Astrocyte (in vitro differentiated cells and primary cell): ENCODE measurements at regions not wholly inside any gene's neighbourhood (a gene's known extent, or its start where the extent isn't known, plus 50 kb on each side); places are given as distances from the start of the nearest gene placed in this dataset.

Experiments used
- DNase-seq: peaks from one replicate; pipeline ENCODE4 v3.0.0-alpha.2; 2010; ENCODE audit warnings: low read depth
- FAIRE-seq: peaks from 2 replicates; lab custom pipeline; 2011; peaks lifted over from hg19 to GRCh38; lab: Jason Lieb, UNC
- H2AFZ ChIP-seq: 2 replicates; pipeline ENCODE4 v1.6.0; 2012; ENCODE audit warnings: low read depth, low read length, inconsistent platforms
- H3K27ac ChIP-seq: 2 replicates; pipeline ENCODE4 v1.5.1; 2011; ENCODE audit warnings: low read depth, low read length, inconsistent platforms
- H3K27me3 ChIP-seq: 2 replicates; pipeline ENCODE4 v1.6.0; 2011; ENCODE audit warnings: low read length, inconsistent platforms; ENCODE audit not compliant: insufficient read depth
- H3K36me3 ChIP-seq: 2 replicates; pipeline ENCODE4 v1.5.1; 2011; ENCODE audit warnings: low read length, inconsistent platforms; ENCODE audit not compliant: insufficient read depth
- H3K4me1 ChIP-seq: 2 replicates; pipeline ENCODE4 v1.5.1; 2011; ENCODE audit warnings: low read length, inconsistent platforms; ENCODE audit not compliant: insufficient read depth
- H3K4me2 ChIP-seq: 2 replicates; pipeline ENCODE4 v1.6.0; 2012; ENCODE audit warnings: low read length, inconsistent platforms
- H3K4me3 ChIP-seq: 2 replicates; pipeline ENCODE4 v1.5.1; 2011; ENCODE audit warnings: low read depth, mild to moderate bottlenecking, low read length, inconsistent platforms; ENCODE audit not compliant: insufficient read depth
- H3K79me2 ChIP-seq: 2 replicates; pipeline ENCODE4 v1.6.0; 2012; ENCODE audit warnings: mild to moderate bottlenecking, low read length, inconsistent platforms; ENCODE audit not compliant: insufficient read depth
- H3K9ac ChIP-seq: 2 replicates; pipeline ENCODE4 v1.6.0; 2012; ENCODE audit warnings: mild to moderate bottlenecking, low read length, inconsistent platforms
- H3K9me3 ChIP-seq: 2 replicates; pipeline ENCODE4 v1.5.1; 2012; ENCODE audit warnings: low read depth, mild to moderate bottlenecking, low read length, inconsistent platforms; ENCODE audit not compliant: insufficient read depth
- H4K20me1 ChIP-seq: 2 replicates; pipeline ENCODE4 v1.6.0; 2012; ENCODE audit warnings: low read length, inconsistent platforms; ENCODE audit not compliant: insufficient read depth
- H3K27ac Mint-ChIP-seq: one replicate; pipeline ENCODE4 v1.8.0; 2021; ENCODE audit warnings: mild to moderate bottlenecking, mixed read lengths; ENCODE audit not compliant: unreplicated experiment
- H3K27me3 Mint-ChIP-seq: one replicate; pipeline ENCODE4 v1.8.0; 2021; ENCODE audit warnings: low read depth, mixed read lengths; ENCODE audit not compliant: unreplicated experiment
- H3K36me3 Mint-ChIP-seq: one replicate; pipeline ENCODE4 v1.8.0; 2021; ENCODE audit warnings: low read depth, mixed read lengths; ENCODE audit not compliant: unreplicated experiment
- H3K4me1 Mint-ChIP-seq: one replicate; pipeline ENCODE4 v1.8.0; 2021; ENCODE audit warnings: low read depth, mixed read lengths; ENCODE audit not compliant: unreplicated experiment
- H3K4me3 Mint-ChIP-seq: one replicate; pipeline ENCODE4 v1.8.0; 2021; ENCODE audit warnings: mild to moderate bottlenecking, moderate library complexity, mixed read lengths; ENCODE audit not compliant: unreplicated experiment
- H3K9me3 Mint-ChIP-seq: one replicate; pipeline ENCODE4 v1.8.0; 2021; ENCODE audit warnings: mild to moderate bottlenecking, mixed read lengths; ENCODE audit not compliant: unreplicated experiment
- EZH2 ChIP-seq: IDR thresholded peaks from 2 replicates; pipeline ENCODE4 v1.6.1; 2012; ENCODE audit warnings: mild to moderate bottlenecking, low read length, inconsistent platforms; ENCODE audit not compliant: insufficient read depth
- TF ChIP-seq, protein P1 (sequence below): IDR thresholded peaks from 2 replicates; pipeline ENCODE4 v1.5.1; 2011; ENCODE audit warnings: low read depth, mild to moderate bottlenecking, inconsistent platforms, low read length, moderate library complexity; ENCODE audit not compliant: insufficient read depth

DNA sequence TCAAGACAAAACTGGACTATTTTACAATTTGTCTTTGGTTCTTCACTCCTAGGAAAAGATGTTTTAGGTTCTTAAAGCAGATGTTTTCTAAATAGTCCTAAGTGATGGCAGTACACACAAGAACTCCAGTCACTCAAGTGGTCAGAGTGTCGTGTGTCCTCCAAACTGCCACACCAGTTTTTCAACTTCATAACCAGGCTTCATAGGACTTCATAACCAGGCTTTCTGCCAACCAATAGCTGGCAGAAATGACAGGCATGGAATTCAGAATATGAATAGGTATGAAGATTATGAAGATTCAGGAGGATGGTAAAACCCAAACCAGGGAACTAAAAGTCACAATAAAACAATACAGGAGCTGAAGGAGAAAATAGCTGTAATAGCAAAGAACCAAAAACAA lies 721.2 kb upstream of the SEMA3D start:
- Mint-ChIP-seq H3K4me3 (no peak overlapping the region), H3K4me1 (no peaks in the 10 kb centered on the region), H3K36me3 (no peaks in the 10 kb centered on the region), H3K9me3 (no peaks in the 10 kb centered on the region), H3K27ac (no peak overlapping the region), H3K27me3 (no peaks in the 10 kb centered on the region)
- no peaks in the 10 kb centered on the region for H4K20me1 ChIP-seq
- no peaks in the 10 kb centered on the region for H3K27me3 ChIP-seq
- H2AFZ ChIP-seq = no peak overlapping the region
- H3K4me3 ChIP-seq = no peak overlapping the region
- no peaks in the 10 kb centered on the region for H3K4me1 ChIP-seq
- TF ChIP-seq, protein P1, sequence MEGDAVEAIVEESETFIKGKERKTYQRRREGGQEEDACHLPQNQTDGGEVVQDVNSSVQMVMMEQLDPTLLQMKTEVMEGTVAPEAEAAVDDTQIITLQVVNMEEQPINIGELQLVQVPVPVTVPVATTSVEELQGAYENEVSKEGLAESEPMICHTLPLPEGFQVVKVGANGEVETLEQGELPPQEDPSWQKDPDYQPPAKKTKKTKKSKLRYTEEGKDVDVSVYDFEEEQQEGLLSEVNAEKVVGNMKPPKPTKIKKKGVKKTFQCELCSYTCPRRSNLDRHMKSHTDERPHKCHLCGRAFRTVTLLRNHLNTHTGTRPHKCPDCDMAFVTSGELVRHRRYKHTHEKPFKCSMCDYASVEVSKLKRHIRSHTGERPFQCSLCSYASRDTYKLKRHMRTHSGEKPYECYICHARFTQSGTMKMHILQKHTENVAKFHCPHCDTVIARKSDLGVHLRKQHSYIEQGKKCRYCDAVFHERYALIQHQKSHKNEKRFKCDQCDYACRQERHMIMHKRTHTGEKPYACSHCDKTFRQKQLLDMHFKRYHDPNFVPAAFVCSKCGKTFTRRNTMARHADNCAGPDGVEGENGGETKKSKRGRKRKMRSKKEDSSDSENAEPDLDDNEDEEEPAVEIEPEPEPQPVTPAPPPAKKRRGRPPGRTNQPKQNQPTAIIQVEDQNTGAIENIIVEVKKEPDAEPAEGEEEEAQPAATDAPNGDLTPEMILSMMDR = no peak
- no peak for TF ChIP-seq EZH2
- H3K4me2 ChIP-seq = no peak overlapping the region
- FAIRE-seq (no peak), DNase-seq (no peak)
- no peak overlapping the region for H3K9ac ChIP-seq
- H3K27ac ChIP-seq = no peak overlapping the region
- no peaks in the 10 kb centered on the region for H3K9me3 ChIP-seq
- no peaks in the 10 kb centered on the region for H3K36me3 ChIP-seq
- no peaks in the 10 kb centered on the region for H3K79me2 ChIP-seq

- Histone ChIP-seq H3K4me3 (no peak overlapping the region), H3K36me3 (no peaks in the 10 kb centered on the region), H3K4me2 (no peak overlapping the region), H3K4me1 (no peaks in the 10 kb centered on the region), H4K20me1 (no peaks in the 10 kb centered on the region), H2AFZ (no peak overlapping the region), H3K27me3 (no peaks in the 10 kb centered on the region), H3K27ac (no peak overlapping the region), H3K9me3 (no peaks in the 10 kb centered on the region), H3K9ac (no peak overlapping the region), H3K79me2 (no peaks in the 10 kb centered on the region)
- Mint-ChIP-seq H3K4me3 (no peak overlapping the region), H3K9me3 (no peaks in the 10 kb centered on the region), H3K27me3 (no peaks in the 10 kb centered on the region), H3K27ac (no peak overlapping the region), H3K4me1 (peaks cover 2% of the 10 kb centered on the region), H3K36me3 (no peaks in the 10 kb centered on the region)
- DNase-seq (no peak), FAIRE-seq (no peak)
- TF ChIP-seq, protein P1 = no peak
- TF ChIP-seq EZH2 = no peak
Observed at GRCh38 chr7:85897967-85898366, 711.1 kb upstream of the SEMA3D start.

DNA sequence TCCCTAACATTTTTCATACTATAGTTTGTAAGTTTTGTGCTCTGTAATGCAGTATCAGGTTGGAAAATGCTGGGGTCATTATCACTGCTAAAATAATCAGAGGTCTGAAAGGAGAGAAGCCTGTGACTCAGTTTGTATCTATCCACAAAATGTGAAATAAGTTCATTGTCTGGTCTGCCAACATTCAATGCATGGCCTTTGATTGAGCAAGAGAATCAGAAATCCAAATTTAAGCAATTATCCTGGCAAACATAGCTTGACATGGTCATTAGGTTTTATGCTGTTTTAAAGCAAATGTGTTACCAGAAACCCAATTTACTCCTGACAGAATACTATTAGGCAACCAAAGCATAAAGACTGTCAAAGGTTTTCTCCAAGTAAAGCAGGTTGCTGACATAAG lies 709.7 kb upstream of the SEMA3D start:
- H3K27ac ChIP-seq = no peak overlapping the region
- no peaks in the 10 kb centered on the region for H4K20me1 ChIP-seq
- H3K9me3 Mint-ChIP-seq = no peaks in the 10 kb centered on the region
- H2AFZ ChIP-seq = no peak overlapping the region
- no peak overlapping the region for H3K27ac Mint-ChIP-seq
- DNase-seq = no peak
- TF ChIP-seq, protein P1 = no peak
- TF ChIP-seq EZH2 = no peak
- H3K36me3 Mint-ChIP-seq = no peaks in the 10 kb centered on the region
- H3K79me2 ChIP-seq = no peaks in the 10 kb centered on the region
- H3K27me3 ChIP-seq = no peaks in the 10 kb centered on the region
- no peak overlapping the region for H3K4me2 ChIP-seq
- H3K36me3 ChIP-seq = no peaks in the 10 kb centered on the region
- no peak for FAIRE-seq
- no peak overlapping the region for H3K4me3 Mint-ChIP-seq
- no peaks in the 10 kb centered on the region for H3K27me3 Mint-ChIP-seq
- H3K4me1 Mint-ChIP-seq = peaks cover 2% of the 10 kb centered on the region
- H3K4me1 ChIP-seq = no peaks in the 10 kb centered on the region
- no peak overlapping the region for H3K4me3 ChIP-seq
- H3K9me3 ChIP-seq = no peaks in the 10 kb centered on the region
- H3K9ac ChIP-seq = no peak overlapping the region
